PC-3 (cell line): ENCODE measurements at regions not wholly inside any gene's neighbourhood (a gene's known extent, or its start where the extent isn't known, plus 50 kb on each side); places are given as distances from the start of the nearest gene placed in this dataset.

Experiments
- ATAC-seq: fragments of 200-7000 bp; cut with Tn5 transposase; 2 replicates; pipeline ENCODE4 v1.9.1; 2020; ENCODE audit warnings: mild to moderate bottlenecking, moderate library complexity
- BruUV-seq: library from RNA; stranded (reverse); fragments of 400-500 nt; replicated peaks from 2 replicates; lab custom pipeline; 2021; lab: Mats Ljungman, UMichigan
- CTCF ChIA-PET: fragments of 300-600 bp; sonication (Branson Sonifier 250); formaldehyde crosslinking; loops from one replicate; lab custom pipeline; 2022; ENCODE audit warnings: antibody characterized with exemption; lab: Charles Lee
- POLR2A ChIA-PET: fragments of 300-600 bp; sonication (Branson Sonifier 250); formaldehyde crosslinking; loops from one replicate; lab custom pipeline; 2022; ENCODE audit warnings: antibody characterized with exemption; ENCODE audit not compliant: unreplicated experiment; lab: Charles Lee
- DNase-seq: peaks from one replicate; pipeline ENCODE4 v3.0.0-alpha.2; 2015
- H2AFZ ChIP-seq: fragments of 300-600 bp; sonication (generic); 2 replicates; pipeline ENCODE4 v1.6.0; 2016; ENCODE audit warnings: antibody characterized with exemption, low read length
- H3F3A ChIP-seq: fragments of 300-600 bp; sonication (generic); one replicate; pipeline ENCODE4 v1.6.0; 2017; ENCODE audit warnings: antibody characterized with exemption, low read length, control low read depth, mild to moderate bottlenecking; ENCODE audit not compliant: unreplicated experiment
- H3K27ac ChIP-seq: fragments of 300-600 bp; sonication (generic); 2 replicates; pipeline ENCODE4 v1.5.1; 2016; ENCODE audit warnings: mild to moderate bottlenecking, low read length
- H3K27me3 ChIP-seq: fragments of 300-600 bp; sonication (generic); 2 replicates; pipeline ENCODE4 v1.6.1; 2016; ENCODE audit warnings: low read length, mixed read lengths
- H3K36me3 ChIP-seq: fragments of 300-600 bp; sonication (generic); 2 replicates; pipeline ENCODE4 v1.6.1; 2016; ENCODE audit warnings: low read depth, mixed run types, low read length, mixed read lengths
- H3K4me1 ChIP-seq: fragments of 300-600 bp; sonication (generic); 2 replicates; pipeline ENCODE4 v1.5.1; 2016; ENCODE audit warnings: low read length; ENCODE audit not compliant: insufficient read depth
- H3K4me2 ChIP-seq: fragments of 300-600 bp; sonication (generic); 2 replicates; pipeline ENCODE4 v1.6.0; 2016; ENCODE audit warnings: low read length
- H3K4me3 ChIP-seq: fragments of 300-600 bp; sonication (generic); 2 replicates; pipeline ENCODE4 v1.5.1; 2016; ENCODE audit warnings: mild to moderate bottlenecking, low read length, mixed read lengths
- H3K79me2 ChIP-seq: fragments of 300-600 bp; sonication (generic); 2 replicates; pipeline ENCODE4 v1.6.1; 2017; ENCODE audit warnings: low read length, mixed read lengths
- H3K9ac ChIP-seq: fragments of 300-600 bp; sonication (generic); 2 replicates; pipeline ENCODE4 v1.6.0; 2016; ENCODE audit warnings: mild to moderate bottlenecking, low read length
- H3K9me2 ChIP-seq: fragments of 300-600 bp; sonication (generic); replicated peaks from 2 replicates; pipeline ENCODE4 v1.6.1; 2016; ENCODE audit warnings: mixed run types, low read length, mixed read lengths
- H3K9me3 ChIP-seq: fragments of 300-600 bp; sonication (generic); 2 replicates; pipeline ENCODE4 v1.6.1; 2016; ENCODE audit warnings: low read length, mixed read lengths
- H4K20me1 ChIP-seq: fragments of 300-600 bp; sonication (generic); 2 replicates; pipeline ENCODE4 v1.6.1; 2016; ENCODE audit warnings: low read length, mixed read lengths
- CTCF ChIP-seq: fragments of 300-600 bp; sonication (generic); conservative IDR thresholded peaks from 2 replicates; pipeline ENCODE4 v1.5.1; 2017; ENCODE audit warnings: antibody characterized with exemption, low read depth, mild to moderate bottlenecking, low read length
- EZH2 ChIP-seq: fragments of 300-600 bp; sonication (generic); IDR thresholded peaks from one replicate; pipeline ENCODE4 v1.6.1; 2017; ENCODE audit warnings: antibody characterized with exemption, mild to moderate bottlenecking, low read length; ENCODE audit not compliant: unreplicated experiment
- EZH2phosphoT487 ChIP-seq: fragments of 300-600 bp; sonication (generic); IDR thresholded peaks from 2 replicates; pipeline ENCODE4 v1.6.1; 2018; ENCODE audit warnings: mild to moderate bottlenecking, antibody characterized with exemption, low read length, borderline replicate concordance
- intact Hi-C: fragments of 100-400 bp; cut with micrococcal nuclease; formaldehyde crosslinking; loops from 2 replicates; pipeline ENCODE4 v1.9.0; 2023

GRCh38 chr3:135811651-135812050, 153.9 kb upstream of the PPP2R3A start:
- Histone ChIP-seq H3K79me2 (no peaks in the 10 kb centered on the region), H3K9ac (no peak overlapping the region), H3K27me3 (peaks cover 27% of the 10 kb centered on the region), H3K4me2 (no peak overlapping the region), H3K9me2 (no peaks in the 10 kb centered on the region), H3K9me3 (no peaks in the 10 kb centered on the region), H3F3A (no peaks in the 10 kb centered on the region), H3K27ac (no peak overlapping the region), H3K36me3 (no peaks in the 10 kb centered on the region), H2AFZ (no peak overlapping the region), H3K4me3 (no peak overlapping the region), H3K4me1 (no peaks in the 10 kb centered on the region), H4K20me1 (no peaks in the 10 kb centered on the region)
- no peak for TF ChIP-seq EZH2
- no peak for TF ChIP-seq CTCF
- no peak for TF ChIP-seq EZH2phosphoT487
- BruUV-seq = no TSS peak
- DNase-seq = no peak
- intact Hi-C loops = no loop called here
- CTCF ChIA-PET = no interaction called here
- no peak for ATAC-seq
- POLR2A ChIA-PET = no interaction called here

- H3K27me3 ChIP-seq = peaks cover 27% of the 10 kb centered on the region
- no TSS peak for BruUV-seq
- H3K4me2 ChIP-seq = no peak overlapping the region
- no peaks in the 10 kb centered on the region for H3K36me3 ChIP-seq
- no peaks in the 10 kb centered on the region for H3K9me3 ChIP-seq
- DNase-seq (no peak), ATAC-seq (no peak)
- ChIA-PET CTCF (no interaction called here), POLR2A (no interaction called here)
- intact Hi-C loops = no loop called here
- no peak overlapping the region for H2AFZ ChIP-seq
- no peaks in the 10 kb centered on the region for H3K4me1 ChIP-seq
- no peaks in the 10 kb centered on the region for H3F3A ChIP-seq
- TF ChIP-seq CTCF = no peak
- no peak for TF ChIP-seq EZH2phosphoT487
- TF ChIP-seq EZH2 = no peak
- H3K9me2 ChIP-seq = no peaks in the 10 kb centered on the region
- H3K27ac ChIP-seq = no peak overlapping the region
- no peak overlapping the region for H3K9ac ChIP-seq
- H3K79me2 ChIP-seq = no peaks in the 10 kb centered on the region
- no peak overlapping the region for H3K4me3 ChIP-seq
- H4K20me1 ChIP-seq = no peaks in the 10 kb centered on the region
Measured at GRCh38 chr3:135812057-135812456, 153.5 kb upstream of the PPP2R3A start.

- DNase-seq (no peak), ATAC-seq (no peak)
- POLR2A ChIA-PET = no interaction called here
Measured at GRCh38 chr3:135834465-135834864, 131.1 kb upstream of the PPP2R3A start.

More at GRCh38 chr3:135834465-135834864, 131.1 kb upstream of the PPP2R3A start:
- H2AFZ ChIP-seq = no peak overlapping the region
- H3K9me3 ChIP-seq = no peaks in the 10 kb centered on the region
- CTCF ChIA-PET = no interaction called here
- H3K4me2 ChIP-seq = no peak overlapping the region
- H3F3A ChIP-seq = no peaks in the 10 kb centered on the region
- H3K4me1 ChIP-seq = no peaks in the 10 kb centered on the region
- no peak overlapping the region for H3K9ac ChIP-seq
- H4K20me1 ChIP-seq = no peaks in the 10 kb centered on the region
- TF ChIP-seq EZH2 = no peak
- no peak overlapping the region for H3K27ac ChIP-seq
- no peak overlapping the region for H3K4me3 ChIP-seq
- no peaks in the 10 kb centered on the region for H3K27me3 ChIP-seq
- no peaks in the 10 kb centered on the region for H3K9me2 ChIP-seq
- no peaks in the 10 kb centered on the region for H3K36me3 ChIP-seq
- no peaks in the 10 kb centered on the region for H3K79me2 ChIP-seq
- intact Hi-C loops = no loop called here
- no TSS peak for BruUV-seq
